ENCODE measurements at regions not wholly inside any gene's neighbourhood (a gene's known extent, or its start where the extent isn't known, plus 50 kb on each side); places are given as distances from the start of the nearest gene placed in this dataset.

DNA sequence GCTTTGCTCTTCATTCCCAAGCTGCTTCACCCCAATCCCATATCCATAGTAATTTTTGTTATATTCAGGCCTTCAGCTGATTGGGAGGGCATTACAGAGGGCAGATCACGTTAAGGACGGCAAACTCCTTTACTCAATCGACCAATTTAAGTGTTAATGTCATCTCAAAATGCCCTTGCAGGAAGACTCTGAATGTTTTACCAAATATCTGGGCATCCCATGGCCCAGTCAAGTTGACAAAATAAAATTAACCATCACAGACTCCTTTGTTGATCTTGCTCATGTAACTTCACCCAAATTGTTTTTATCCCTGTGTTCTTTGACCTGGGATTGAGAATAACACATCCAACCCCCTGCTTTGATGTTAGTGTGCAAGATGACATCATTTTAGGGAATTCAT is 1018.3 kb upstream of the LCORL start:
- TF ChIP-seq POLR2A (IDR thresholded peaks at IDR 0.05) = no peak
- TF ChIP-seq, protein P1, sequence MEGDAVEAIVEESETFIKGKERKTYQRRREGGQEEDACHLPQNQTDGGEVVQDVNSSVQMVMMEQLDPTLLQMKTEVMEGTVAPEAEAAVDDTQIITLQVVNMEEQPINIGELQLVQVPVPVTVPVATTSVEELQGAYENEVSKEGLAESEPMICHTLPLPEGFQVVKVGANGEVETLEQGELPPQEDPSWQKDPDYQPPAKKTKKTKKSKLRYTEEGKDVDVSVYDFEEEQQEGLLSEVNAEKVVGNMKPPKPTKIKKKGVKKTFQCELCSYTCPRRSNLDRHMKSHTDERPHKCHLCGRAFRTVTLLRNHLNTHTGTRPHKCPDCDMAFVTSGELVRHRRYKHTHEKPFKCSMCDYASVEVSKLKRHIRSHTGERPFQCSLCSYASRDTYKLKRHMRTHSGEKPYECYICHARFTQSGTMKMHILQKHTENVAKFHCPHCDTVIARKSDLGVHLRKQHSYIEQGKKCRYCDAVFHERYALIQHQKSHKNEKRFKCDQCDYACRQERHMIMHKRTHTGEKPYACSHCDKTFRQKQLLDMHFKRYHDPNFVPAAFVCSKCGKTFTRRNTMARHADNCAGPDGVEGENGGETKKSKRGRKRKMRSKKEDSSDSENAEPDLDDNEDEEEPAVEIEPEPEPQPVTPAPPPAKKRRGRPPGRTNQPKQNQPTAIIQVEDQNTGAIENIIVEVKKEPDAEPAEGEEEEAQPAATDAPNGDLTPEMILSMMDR (IDR thresholded peaks at IDR 0.05) = no peak

Data from transverse colon (tissue), 3 donors.